NCI-H1436 treated with DMSO at 0.1 percent for 48 hours (cell line): ENCODE measurements at regions not wholly inside any gene's neighbourhood (a gene's known extent, or its start where the extent isn't known, plus 50 kb on each side); places are given as distances from the start of the nearest gene placed in this dataset.

Experiments used
- DNase-seq: peaks from one replicate; lab custom pipeline; 2025; lab: John Stamatoyannopoulos, UW

- DNase-seq = no peak
Observed at GRCh38 chr1:29511436-29511835, 275.1 kb downstream of the PTPRU start.

- DNase-seq = no peak
Observed at GRCh38 chr1:29508458-29509107, 272.3 kb downstream of the PTPRU start.

DNA sequence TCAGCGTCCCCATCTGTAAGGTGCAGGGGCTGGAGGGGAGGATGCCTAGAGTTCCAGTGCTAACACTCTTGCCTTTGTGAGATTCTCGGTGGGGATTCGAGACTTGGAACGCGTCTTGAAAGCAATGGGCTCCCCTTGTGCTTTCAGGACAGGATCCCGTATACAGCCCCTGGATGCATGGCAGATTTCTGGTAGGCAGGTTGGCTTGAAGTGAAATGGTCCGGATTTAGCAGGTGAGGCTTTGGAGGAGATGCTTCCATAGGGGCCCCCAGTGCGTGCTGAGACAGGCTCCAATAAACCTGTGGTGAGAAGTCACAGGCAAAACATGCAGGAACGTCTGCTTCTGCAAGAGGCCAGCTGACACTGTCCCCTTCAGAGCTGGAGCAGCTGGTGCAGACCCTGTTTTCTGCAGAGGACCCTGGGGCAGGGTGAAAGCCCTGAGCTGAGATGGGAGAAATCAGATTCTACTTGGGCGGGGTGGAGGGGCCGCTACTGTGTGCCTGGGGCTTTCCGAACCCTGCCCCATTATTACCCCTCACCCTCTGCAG lies 270.4 kb downstream of the PTPRU start:
- DNase-seq = no peak

GRCh38 chr1:29505532-29506220 lies 269.4 kb downstream of the PTPRU start:
- no peak for DNase-seq

DNA sequence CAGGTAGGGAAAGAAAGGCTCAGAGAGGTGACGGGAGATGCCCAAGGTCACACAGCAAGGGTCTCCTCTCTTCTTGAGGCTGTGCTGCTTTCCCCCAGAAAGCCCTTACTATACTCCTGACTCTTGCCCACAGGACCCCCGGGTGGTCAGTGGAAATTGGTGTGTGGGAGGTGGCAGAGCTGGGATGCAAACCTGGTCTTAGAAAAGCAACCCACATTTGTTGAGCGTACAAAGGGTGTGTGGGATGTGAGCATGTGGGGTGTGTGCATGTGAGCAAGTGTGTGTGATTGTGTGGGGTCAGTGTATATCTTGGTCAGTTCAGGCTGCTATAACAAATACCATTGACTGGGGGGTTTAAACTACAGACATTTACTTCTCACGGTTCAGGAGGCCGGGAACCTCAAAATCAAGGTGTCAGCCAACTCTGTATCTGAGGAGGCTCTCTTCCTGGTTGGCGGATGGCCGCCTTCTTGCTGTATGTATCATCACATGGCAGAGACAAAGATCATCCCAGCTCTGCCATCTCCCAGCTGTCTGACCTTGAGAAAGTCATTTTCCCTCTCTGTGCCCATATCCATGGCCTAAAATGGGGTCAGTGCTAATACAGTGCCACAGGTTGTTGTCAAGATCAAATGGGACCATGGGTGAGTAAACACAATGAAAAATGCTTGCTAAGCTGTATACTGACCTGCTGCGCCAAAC lies 268.5 kb downstream of the PTPRU start:
- DNase-seq = no peak

GRCh38 chr1:29504196-29504595 lies 267.9 kb downstream of the PTPRU start:
- DNase-seq = no peak

GRCh38 chr1:29502911-29503840 lies 266.9 kb downstream of the PTPRU start:
- peak; percentile 89 for DNase-seq

- DNase-seq = no peak
Observed at GRCh38 chr1:29502225-29502910, 266.0 kb downstream of the PTPRU start.

GRCh38 chr1:29501227-29501976 lies 265.1 kb downstream of the PTPRU start:
- DNase-seq = no peak

DNA sequence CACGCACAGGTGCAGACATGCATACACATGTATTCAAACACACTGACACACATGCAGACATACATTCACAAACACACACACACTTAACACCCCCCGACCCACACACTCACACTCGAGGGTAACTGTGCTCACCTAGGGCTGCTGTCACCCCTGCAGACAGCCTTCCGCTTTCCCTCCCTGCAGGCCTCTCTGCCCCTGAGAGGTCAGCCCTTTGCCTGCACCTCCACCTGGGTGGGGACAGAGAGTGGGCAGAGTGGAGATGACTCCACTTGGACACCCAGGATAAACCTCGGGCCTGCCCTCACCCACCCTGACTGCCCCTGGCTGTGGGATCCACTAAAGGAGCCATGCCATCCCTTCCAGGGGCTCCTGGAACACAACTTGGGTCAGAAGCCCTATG lies 264.3 kb downstream of the PTPRU start:
- no peak for DNase-seq

GRCh38 chr1:29500041-29500440 lies 263.7 kb downstream of the PTPRU start:
- DNase-seq = no peak

DNA sequence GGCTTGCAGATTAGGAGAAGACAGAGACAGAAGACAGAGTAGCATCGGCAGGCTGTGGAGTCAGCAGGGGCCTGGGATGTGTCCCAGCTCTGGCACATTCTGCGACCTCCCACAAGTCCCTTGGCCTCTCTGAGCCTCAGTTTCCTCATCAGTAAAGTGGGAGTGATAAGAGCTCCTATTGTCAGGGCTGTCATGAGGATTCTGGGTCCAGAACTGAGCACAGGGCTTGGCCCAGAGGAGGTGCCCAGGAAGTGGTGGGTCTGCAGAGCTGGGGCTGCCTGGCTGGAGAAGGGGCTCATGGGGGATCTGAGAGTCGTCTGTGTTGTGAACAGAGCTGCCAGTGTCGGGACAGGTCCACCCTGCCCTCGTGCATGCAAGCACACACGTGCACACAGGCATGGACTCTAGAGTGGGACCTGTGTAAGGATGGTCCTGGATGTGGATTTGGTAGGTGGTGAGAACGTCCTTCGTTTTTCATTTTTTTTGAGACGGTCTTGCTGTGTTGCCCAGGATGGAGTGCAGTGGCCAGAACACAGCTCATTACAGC lies 262.9 kb downstream of the PTPRU start:
- no peak for DNase-seq

DNA sequence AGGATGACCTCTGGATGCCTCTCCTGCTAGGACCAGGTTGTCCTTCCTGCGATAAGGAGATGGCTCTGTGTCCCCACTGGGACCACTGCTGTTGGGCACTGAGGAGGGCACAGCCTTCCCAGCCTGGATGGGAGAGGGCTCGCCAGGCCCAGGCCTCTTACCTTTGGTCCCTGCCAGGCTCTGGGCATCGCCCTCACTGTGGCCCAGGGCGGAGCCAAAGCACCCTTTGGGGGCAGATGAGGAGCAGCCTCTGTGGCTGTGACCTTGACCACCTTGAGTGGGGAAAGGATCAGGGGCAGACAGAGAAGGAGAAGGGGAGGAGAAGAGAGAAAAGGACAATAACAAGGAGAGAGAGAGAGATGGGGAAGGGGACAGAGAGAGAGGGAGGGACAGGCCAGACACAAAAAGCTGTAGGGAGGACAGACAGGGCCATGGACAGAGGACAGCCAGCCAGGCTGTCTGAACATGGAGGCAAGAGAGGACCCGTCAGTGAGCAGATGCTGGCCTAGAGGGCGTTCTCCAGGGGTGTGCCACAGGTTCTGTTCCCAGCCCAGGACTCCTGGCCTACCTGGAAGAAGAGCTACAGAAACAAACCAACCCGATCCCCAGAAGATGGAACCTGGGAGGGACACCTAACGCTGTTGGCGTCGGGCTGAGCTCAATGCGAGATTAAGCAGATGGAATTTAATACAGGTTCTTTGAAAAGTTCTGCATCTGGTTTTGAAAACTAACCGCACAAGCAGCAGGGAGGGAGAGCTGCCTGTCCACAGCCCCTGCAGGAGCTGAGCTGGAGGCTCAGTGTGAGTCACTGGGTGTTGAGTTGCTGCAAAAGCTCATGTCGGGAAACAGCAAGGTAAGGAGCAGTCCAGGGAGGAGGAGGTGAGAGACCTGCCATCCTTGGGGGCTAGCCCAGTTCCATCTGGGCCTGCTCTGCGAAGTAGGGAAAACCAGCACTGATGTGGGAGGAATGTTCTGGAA lies 262.1 kb downstream of the PTPRU start:
- DNase-seq = no peak

- no peak for DNase-seq
Observed at GRCh38 chr1:29497395-29498125, 261.2 kb downstream of the PTPRU start.

DNA sequence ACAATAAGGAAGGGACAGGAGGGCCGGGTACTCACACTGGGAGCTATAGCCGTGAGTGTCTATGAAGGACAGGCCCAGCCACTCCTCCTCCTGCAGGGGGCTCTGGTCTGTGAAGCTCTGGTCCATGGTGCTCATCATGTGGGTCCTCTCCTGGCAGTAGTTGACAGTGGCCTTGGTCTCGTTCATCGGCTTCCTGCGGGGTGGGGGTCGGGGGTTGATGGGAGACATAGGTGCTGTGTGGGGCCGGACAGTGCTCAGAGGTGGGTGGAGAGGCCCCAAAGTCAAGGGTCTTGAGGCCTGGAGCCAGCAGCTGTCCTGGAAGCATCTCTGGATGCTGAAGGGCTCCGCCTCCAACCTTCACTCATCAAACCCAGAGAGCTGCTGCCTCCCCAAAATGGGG lies 260.4 kb downstream of the PTPRU start:
- no peak for DNase-seq

- no peak for DNase-seq
Observed at GRCh38 chr1:29490204-29490934, 254.0 kb downstream of the PTPRU start.

- no peak for DNase-seq
Observed at GRCh38 chr1:29489471-29489870, 253.1 kb downstream of the PTPRU start.
